K562 (cell line): ENCODE measurements at regions not wholly inside any gene's neighbourhood (a gene's known extent, or its start where the extent isn't known, plus 50 kb on each side); places are given as distances from the start of the nearest gene placed in this dataset.

Experiments
- ATAC-seq: fragments of 200-7000 bp; cut with Tn5 transposase; 3 replicates; pipeline ENCODE4 v1.9.1; 2020; ENCODE audit warnings: moderate library complexity
- BruUV-seq: library from RNA; stranded (reverse); fragments of 400-500 nt; replicated peaks from 2 replicates; lab custom pipeline; 2021; lab: Mats Ljungman, UMichigan
- CTCF ChIA-PET: fragments of 300-600 bp; formaldehyde crosslinking; extraction: SDS; loops from one replicate; lab custom pipeline; 2021; ENCODE audit warnings: low intra/inter-chr PET ratio; lab: Yijun Ruan, JAX
- POLR2A ChIA-PET: fragments of 300-600, 350-650 bp; sonication (Branson Sonifier 250); formaldehyde crosslinking; extraction: SDS; loops from one replicate; lab custom pipeline; 2021; ENCODE audit warnings: antibody characterized with exemption, inconsistent platforms; lab: Yijun Ruan, JAX
- DNase-seq, 4 experiments: peaks; one replicate each; pipeline versions ENCODE4 v3.0.0 to v3.0.0-alpha.2; 2011 to 2018; ENCODE audit warnings: low spot score in 3 of 4, mixed read lengths in 3 of 4; ENCODE audit errors: extremely low read depth in 1 of 4
- FAIRE-seq: peaks from 2 replicates; lab custom pipeline; 2011; peaks lifted over from hg19 to GRCh38; lab: Jason Lieb, UNC
- H2AFZ ChIP-seq: 2 replicates; pipeline ENCODE4 v1.6.0; 2011; ENCODE audit warnings: low read depth, low read length, control low read depth, inconsistent platforms
- H3K27ac ChIP-seq: fragments of 200-600 bp; 3 replicates; pipeline ENCODE4 v1.8.0; 2011; ENCODE audit warnings: low read depth, mild to moderate bottlenecking, control low read depth, inconsistent platforms, low read length, moderate library complexity, mixed read lengths; ENCODE audit errors: extremely low read depth
- H3K27me3 ChIP-seq, 2 experiments: fragments of 300-600 bp in 1 of 2; 2 replicates in 1 of 2; 3 replicates in 1 of 2; pipeline versions ENCODE4 v1.6.0 to v1.8.0; 2011; ENCODE audit warnings: inconsistent platforms in 2 of 2, low read length in 2 of 2, mild to moderate bottlenecking in 1 of 2, mixed read lengths in 1 of 2, moderate library complexity in 1 of 2; ENCODE audit not compliant: control insufficient read depth in 2 of 2, insufficient read depth in 2 of 2
- H3K36me3 ChIP-seq: fragments of 300-600 bp; 3 replicates; pipeline ENCODE4 v1.8.0; 2011; ENCODE audit warnings: mild to moderate bottlenecking, low read length, inconsistent platforms; ENCODE audit not compliant: control insufficient read depth, insufficient read depth
- H3K4me1 ChIP-seq, 2 experiments: fragments of 200-600 bp in 1 of 2; replicated peaks in 1 of 2; 2 replicates in 1 of 2; 3 replicates in 1 of 2; pipeline versions ENCODE4 v1.5.1 to v1.8.0; 2011; ENCODE audit warnings: inconsistent platforms in 2 of 2, low read length in 2 of 2, mild to moderate bottlenecking in 1 of 2, mixed read lengths in 1 of 2, moderate library complexity in 1 of 2; ENCODE audit not compliant: control insufficient read depth in 2 of 2, insufficient read depth in 2 of 2
- H3K4me2 ChIP-seq: 2 replicates; pipeline ENCODE4 v1.6.1; 2011; ENCODE audit warnings: low read length, control low read depth, inconsistent platforms, mixed read lengths; ENCODE audit not compliant: insufficient read depth
- H3K4me3 ChIP-seq: fragments of 200-600 bp; sonication (generic), shearing (Covaris generic); 2 replicates; pipeline ENCODE4 v1.5.1; 2016; ENCODE audit warnings: control low read depth, inconsistent platforms
- H3K79me2 ChIP-seq: fragments of 200-600 bp; 3 replicates; pipeline ENCODE4 v1.8.0; 2011; ENCODE audit warnings: low read length, inconsistent platforms; ENCODE audit not compliant: control insufficient read depth, insufficient read depth
- H3K9ac ChIP-seq, 2 experiments: 2 replicates each; pipeline versions ENCODE4 v1.6.0 to v1.6.1; 2011; ENCODE audit warnings: low read depth in 2 of 2, low read length in 2 of 2, control low read depth in 1 of 2, inconsistent platforms in 1 of 2, mild to moderate bottlenecking in 1 of 2, mixed read lengths in 1 of 2; ENCODE audit not compliant: insufficient read depth in 1 of 2
- H3K9me1 ChIP-seq: one replicate; pipeline ENCODE4 v1.6.0; 2011; ENCODE audit warnings: inconsistent platforms, mild to moderate bottlenecking, low read length, moderate library complexity; ENCODE audit not compliant: control insufficient read depth, insufficient read depth
- H3K9me3 ChIP-seq: replicated peaks from 2 replicates; pipeline ENCODE4 v1.5.1; 2011; ENCODE audit warnings: low read depth, low read length, inconsistent platforms; ENCODE audit not compliant: control insufficient read depth, insufficient read depth
- H4K20me1 ChIP-seq: replicated peaks from 2 replicates; pipeline ENCODE4 v1.6.1; 2011; ENCODE audit warnings: low read length, inconsistent platforms, mixed read lengths; ENCODE audit not compliant: control insufficient read depth, insufficient read depth
- ARHGAP35 ChIP-seq: fragments of 450-650 bp; IDR thresholded peaks from 2 replicates; pipeline ENCODE4 v1.6.1; 2018; ENCODE audit not compliant: partially characterized antibody
- CC2D1A ChIP-seq: fragments of 450-650 bp; IDR thresholded peaks from 2 replicates; pipeline ENCODE4 v1.6.1; 2017; ENCODE audit warnings: mild to moderate bottlenecking
- ELF4 ChIP-seq: fragments of 450-650 bp; formaldehyde crosslinking; IDR thresholded peaks from 2 replicates; pipeline ENCODE4 v1.4.0; 2022; ENCODE audit warnings: missing genetic modification characterization
- ESRRA ChIP-seq: fragments of 450-650 bp; IDR thresholded peaks from 2 replicates; pipeline ENCODE4 v1.6.1; 2014; ENCODE audit warnings: low read depth, mild to moderate bottlenecking, moderate library complexity, borderline replicate concordance
- HMGN3 ChIP-seq: IDR thresholded peaks from 2 replicates; pipeline ENCODE4 v1.6.1; 2011; ENCODE audit warnings: borderline replicate concordance, low read depth, mild to moderate bottlenecking, mixed read lengths, low read length; ENCODE audit not compliant: insufficient read length; ENCODE audit errors: extremely low read depth
- LCOR ChIP-seq: sonication (generic); formaldehyde crosslinking; IDR thresholded peaks from 2 replicates; pipeline ENCODE4 v1.8.0; 2022; ENCODE audit warnings: mild to moderate bottlenecking, missing genetic modification reagents
- NFIX ChIP-seq: fragments of 250-450 bp; sonication (Bioruptor Pico); IDR thresholded peaks from 2 replicates; pipeline ENCODE4 v1.4.0; 2020; ENCODE audit warnings: low read depth, mild to moderate bottlenecking, moderate library complexity
- NR3C1 ChIP-seq: sonication (generic); formaldehyde crosslinking; IDR thresholded peaks from 2 replicates; pipeline ENCODE4 v1.8.1; 2022; ENCODE audit warnings: missing genetic modification reagents
- SREBF2 ChIP-seq: sonication (generic); formaldehyde crosslinking; IDR thresholded peaks from 2 replicates; pipeline ENCODE4 v1.4.0; 2020; ENCODE audit warnings: mild to moderate bottlenecking, missing genetic modification reagents
- TGIF2 ChIP-seq: sonication (generic); formaldehyde crosslinking; IDR thresholded peaks from 2 replicates; pipeline ENCODE4 v1.8.1; 2022; ENCODE audit warnings: mild to moderate bottlenecking, missing genetic modification reagents, moderate library complexity
- THAP7 ChIP-seq: fragments of 250-450 bp; sonication (Bioruptor Pico); IDR thresholded peaks from 2 replicates; pipeline ENCODE4 v1.5.0; 2021
- ZNF212 ChIP-seq: fragments of 450-650 bp; formaldehyde crosslinking; IDR thresholded peaks from 2 replicates; pipeline ENCODE4 v1.4.0; 2020; ENCODE audit warnings: mild to moderate bottlenecking
- ZNF253 ChIP-seq: fragments of 250-450 bp; sonication (Bioruptor Pico); conservative IDR thresholded peaks from 2 replicates; pipeline ENCODE4 v1.6.1; 2021; ENCODE audit warnings: mild to moderate bottlenecking
- ZNF263 ChIP-seq: sonication (generic); formaldehyde crosslinking; IDR thresholded peaks from 2 replicates; pipeline ENCODE4 v1.8.0; 2022; ENCODE audit warnings: mild to moderate bottlenecking, missing genetic modification reagents, borderline replicate concordance
- ZNF449 ChIP-seq: fragments of 250-450 bp; sonication (Bioruptor Pico); IDR thresholded peaks from 2 replicates; pipeline ENCODE4 v1.8.0; 2022; ENCODE audit warnings: moderate library complexity, mild to moderate bottlenecking, inconsistent platforms
- WGBS: fragments of 100-300 bp; shearing (Covaris generic); methylation state at CpG from one replicate; pipeline ENCODE4 v1.1.6; 2016; ENCODE audit warnings: low coverage, mixed read lengths; ENCODE audit not compliant: insufficient coverage; ENCODE audit errors: missing lambda C conversion rate; 5-methylcytosine and 5-hydroxymethylcytosine counted together
- in situ Hi-C: fragments of 300-500 bp; cut with MboI; formaldehyde crosslinking; loops from 4 replicates; pipeline ENCODE4 v1.15.0; 2018; ENCODE audit warnings: inconsistent platforms, mixed read lengths
- intact Hi-C: fragments of 100-400 bp; cut with micrococcal nuclease; formaldehyde crosslinking; loops from 2 replicates; pipeline ENCODE4 v1.14.2; 2022

- Histone ChIP-seq H3K27ac (no peak overlapping the region), H3K79me2 (no peaks in the 10 kb centered on the region), H3K4me1 (no peaks in the 10 kb centered on the region), H3K36me3 (no peaks in the 10 kb centered on the region), H3K4me3 (no peak overlapping the region), H3K27me3 (no peaks in the 10 kb centered on the region), H2AFZ (no peak overlapping the region), H4K20me1 (no peaks in the 10 kb centered on the region), H3K9me3 (no peaks in the 10 kb centered on the region), H3K9me1 (no peaks in the 10 kb centered on the region), H3K9ac (no peak overlapping the region), H3K4me2 (no peak overlapping the region)
- 0% methylated on average over 1 of the region's 1 CpG for WGBS
- ChIA-PET CTCF (no interaction called here), POLR2A (no interaction called here)
- in situ Hi-C loops (no loop called here), intact Hi-C loops (no loop called here)
- DNase-seq, result no peak
- ATAC-seq, result no peak
- TF ChIP-seq ZNF449 (no peak), NFIX (no peak), LCOR (no peak), CC2D1A (no peak), ZNF212 (no peak), HMGN3 (no peak), THAP7 (CRISPR knock-in tag) (no peak), ZNF253 (CRISPR knock-in tag) (no peak), SREBF2 (CRISPR knock-in tag) (no peak), ELF4 (no peak), NR3C1 (no peak), ESRRA (no peak), ZNF263 (CRISPR knock-in tag) (no peak), TGIF2 (CRISPR knock-in tag) (no peak), ARHGAP35 (no peak)
- no peak for FAIRE-seq
- BruUV-seq, result no TSS peak
Observed at GRCh38 chr12:87529413-87529812, 499.8 kb downstream of the C12orf50 start.
